ENCODE measurements at regions not wholly inside any gene's neighbourhood (a gene's known extent, or its start where the extent isn't known, plus 50 kb on each side); places are given as distances from the start of the nearest gene placed in this dataset.
"Not testable (repeated sequence)": the region's sequence is repeated elsewhere in the genome, so short reads cannot be mapped to it uniquely, and the experiment has no call there.

GRCh38 chr16:7278636-7279035, 54.0 kb upstream of the RBFOX1 start:
- no peak for DNase-seq (ENCODE audit: low read depth)

GRCh38 chr16:7272567-7273158, 60.0 kb upstream of the RBFOX1 start:
- no peak for DNase-seq (ENCODE audit: low read depth)

GRCh38 chr16:7271486-7271885, 61.2 kb upstream of the RBFOX1 start:
- no peak for DNase-seq (ENCODE audit: low read depth)

- DNase-seq (ENCODE audit: low read depth) = no peak
Observed at GRCh38 chr16:7270823-7271222, 61.8 kb upstream of the RBFOX1 start.

GRCh38 chr16:7270006-7270405, 62.6 kb upstream of the RBFOX1 start:
- no peak for DNase-seq (ENCODE audit: low read depth)

- no peak for DNase-seq (ENCODE audit: low read depth)
Observed at GRCh38 chr16:7268182-7268581, 64.5 kb upstream of the RBFOX1 start.

GRCh38 chr16:7257016-7257415, 75.6 kb upstream of the RBFOX1 start:
- DNase-seq (ENCODE audit: low read depth) = no peak

GRCh38 chr16:7246578-7246977, 86.1 kb upstream of the RBFOX1 start:
- DNase-seq (ENCODE audit: low read depth) = no peak

GRCh38 chr16:7239547-7239946, 93.1 kb upstream of the RBFOX1 start:
- no peak for DNase-seq (ENCODE audit: low read depth)

- no peak for DNase-seq (ENCODE audit: low read depth)
Observed at GRCh38 chr16:7236824-7237410, 95.7 kb upstream of the RBFOX1 start.

- DNase-seq (ENCODE audit: low read depth) = no peak
Observed at GRCh38 chr16:7233975-7234374, 98.7 kb upstream of the RBFOX1 start.

- DNase-seq (ENCODE audit: low read depth) = no peak
Observed at GRCh38 chr16:7231762-7232161, 100.9 kb upstream of the RBFOX1 start.

GRCh38 chr16:7229433-7230218, 103.0 kb upstream of the RBFOX1 start:
- not testable (repeated sequence) for DNase-seq (ENCODE audit: low read depth)

- no peak for DNase-seq (ENCODE audit: low read depth)
Observed at GRCh38 chr16:7227229-7227721, 105.4 kb upstream of the RBFOX1 start.

GRCh38 chr16:7221157-7221556, 111.5 kb upstream of the RBFOX1 start:
- no peak for DNase-seq (ENCODE audit: low read depth)

- DNase-seq (ENCODE audit: low read depth) = no peak
Observed at GRCh38 chr16:7218936-7219335, 113.7 kb upstream of the RBFOX1 start.

- DNase-seq (ENCODE audit: low read depth) = no peak
Observed at GRCh38 chr16:7217797-7218196, 114.8 kb upstream of the RBFOX1 start.

- DNase-seq (ENCODE audit: low read depth) = no peak
Observed at GRCh38 chr16:7216719-7217118, 115.9 kb upstream of the RBFOX1 start.

- DNase-seq (ENCODE audit: low read depth) = no peak
Observed at GRCh38 chr16:7211781-7212180, 120.9 kb upstream of the RBFOX1 start.

- no peak for DNase-seq (ENCODE audit: low read depth)
Observed at GRCh38 chr16:7209598-7209997, 123.0 kb upstream of the RBFOX1 start.

- no peak for DNase-seq (ENCODE audit: low read depth)
Observed at GRCh38 chr16:7206469-7206868, 126.2 kb upstream of the RBFOX1 start.

- no peak for DNase-seq (ENCODE audit: low read depth)
Observed at GRCh38 chr16:7200320-7200719, 132.3 kb upstream of the RBFOX1 start.

- DNase-seq (ENCODE audit: low read depth) = no peak
Observed at GRCh38 chr16:7185689-7186088, 147.0 kb upstream of the RBFOX1 start.
